ENCODE measurements at regions not wholly inside any gene's neighbourhood (a gene's known extent, or its start where the extent isn't known, plus 50 kb on each side); places are given as distances from the start of the nearest gene placed in this dataset.

- H3K4me3 ChIP-seq (replicated peaks; ENCODE audit: low read depth, low read length) = no peak overlapping the region
- no peak for DNase-seq (ENCODE audit: extremely low read depth, low read depth)
- no peak for TF ChIP-seq CTCF (IDR thresholded peaks at IDR 0.05; ENCODE audit: low read depth, low read length, missing control alignments)
Measured at GRCh38 chr5:166262395-166262794, 2029.0 kb upstream of the WWC1 start.

GRCh38 chr5:166267907-166268306 lies 2023.5 kb upstream of the WWC1 start:
- no peak overlapping the region for H3K4me3 ChIP-seq (replicated peaks; ENCODE audit: low read depth, low read length)
- TF ChIP-seq CTCF (IDR thresholded peaks at IDR 0.05; ENCODE audit: low read depth, low read length, missing control alignments) = no peak
- DNase-seq (ENCODE audit: extremely low read depth, low read depth) = no peak

- no peak for TF ChIP-seq CTCF (IDR thresholded peaks at IDR 0.05; ENCODE audit: low read depth, low read length, missing control alignments)
- H3K4me3 ChIP-seq (replicated peaks; ENCODE audit: low read depth, low read length) = no peak overlapping the region
- no peak for DNase-seq (ENCODE audit: extremely low read depth, low read depth)
Measured at GRCh38 chr5:166270712-166271111, 2020.7 kb upstream of the WWC1 start.

- H3K4me3 ChIP-seq (replicated peaks; ENCODE audit: low read depth, low read length) = no peak overlapping the region
- DNase-seq (ENCODE audit: extremely low read depth, low read depth) = no peak
- no peak for TF ChIP-seq CTCF (IDR thresholded peaks at IDR 0.05; ENCODE audit: low read depth, low read length, missing control alignments)
Measured at GRCh38 chr5:166276006-166276405, 2015.4 kb upstream of the WWC1 start.

GRCh38 chr5:166279828-166280227 lies 2011.6 kb upstream of the WWC1 start:
- DNase-seq (ENCODE audit: extremely low read depth, low read depth) = no peak
- no peak for TF ChIP-seq CTCF (IDR thresholded peaks at IDR 0.05; ENCODE audit: low read depth, low read length, missing control alignments)
- H3K4me3 ChIP-seq (replicated peaks; ENCODE audit: low read depth, low read length) = no peak overlapping the region

- TF ChIP-seq CTCF (IDR thresholded peaks at IDR 0.05; ENCODE audit: low read depth, low read length, missing control alignments) = no peak
- H3K4me3 ChIP-seq (replicated peaks; ENCODE audit: low read depth, low read length) = no peak overlapping the region
- DNase-seq (ENCODE audit: extremely low read depth, low read depth) = no peak
Measured at GRCh38 chr5:166281433-166281832, 2010.0 kb upstream of the WWC1 start.

- no peak for TF ChIP-seq CTCF (IDR thresholded peaks at IDR 0.05; ENCODE audit: low read depth, low read length, missing control alignments)
- no peak overlapping the region for H3K4me3 ChIP-seq (replicated peaks; ENCODE audit: low read depth, low read length)
- DNase-seq (ENCODE audit: extremely low read depth, low read depth) = no peak
Measured at GRCh38 chr5:166282939-166283338, 2008.5 kb upstream of the WWC1 start.
